CD14-positive monocyte (primary cell): ENCODE measurements at regions not wholly inside any gene's neighbourhood (a gene's known extent, or its start where the extent isn't known, plus 50 kb on each side); places are given as distances from the start of the nearest gene placed in this dataset.

ENCODE experiments used
- DNase-seq, 3 donors: peaks; one replicate each; pipeline ENCODE4 v3.0.0-alpha.2; 2011 to 2022
- H2AFZ ChIP-seq: 2 replicates; pipeline ENCODE4 v1.6.0; 2012; ENCODE audit warnings: mild to moderate bottlenecking, low read depth, low read length, inconsistent platforms; ENCODE audit not compliant: insufficient read depth, poor library complexity, severe bottlenecking
- H3K27ac ChIP-seq, 2 donors: 1 replicate in 1 of 2; 2 replicates in 1 of 2; pipeline ENCODE4 v1.5.1; 2012 to 2013; ENCODE audit warnings: low read length in 2 of 2, control low read depth in 1 of 2, inconsistent platforms in 1 of 2, low read depth in 1 of 2, mild to moderate bottlenecking in 1 of 2
- H3K27me3 ChIP-seq, 2 donors: one replicate each; pipeline versions ENCODE4 v1.6.0 to v1.6.1; 2011 to 2013; ENCODE audit warnings: low read length in 2 of 2; ENCODE audit not compliant: control insufficient read depth in 2 of 2, insufficient read depth in 2 of 2
- H3K36me3 ChIP-seq, 2 donors: replicated peaks in 1 of 2; 1 replicate in 1 of 2; 2 replicates in 1 of 2; pipeline versions ENCODE4 v1.5.1 to v1.6.1; 2012 to 2013; ENCODE audit warnings: low read length in 2 of 2, control low read depth in 1 of 2, inconsistent platforms in 1 of 2, mild to moderate bottlenecking in 1 of 2; ENCODE audit not compliant: insufficient read depth in 2 of 2, control insufficient read depth in 1 of 2
- H3K4me1 ChIP-seq, 2 donors: 1 replicate in 1 of 2; 2 replicates in 1 of 2; pipeline versions ENCODE4 v1.5.1 to v1.6.1; 2012 to 2013; ENCODE audit warnings: low read length in 2 of 2, control low read depth in 1 of 2, inconsistent platforms in 1 of 2, mild to moderate bottlenecking in 1 of 2, moderate library complexity in 1 of 2; ENCODE audit not compliant: insufficient read depth in 2 of 2, control insufficient read depth in 1 of 2
- H3K4me2 ChIP-seq: replicated peaks from 2 replicates; pipeline ENCODE3; 2012; ENCODE audit warnings: low read length, moderate library complexity, mild to moderate bottlenecking; ENCODE audit not compliant: poor library complexity, severe bottlenecking; ENCODE audit errors: extremely low read depth
- H3K4me3 ChIP-seq, 3 experiments: fragments of 200-600 bp in 1 of 3; sonication (generic) in 1 of 3; replicated peaks in 1 of 3; 1 replicate in 2 of 3; 2 replicates in 1 of 3; pipeline ENCODE4 v1.5.1; 2011 to 2013; ENCODE audit warnings: low read length in 3 of 3, mild to moderate bottlenecking in 3 of 3, control low read depth in 2 of 3, low read depth in 2 of 3, inconsistent platforms in 1 of 3, moderate library complexity in 1 of 3
- H3K79me2 ChIP-seq: 2 replicates; pipeline ENCODE4 v1.6.0; 2012; ENCODE audit warnings: mild to moderate bottlenecking, control low read depth, inconsistent platforms, low read length, moderate library complexity; ENCODE audit not compliant: insufficient read depth
- H3K9ac ChIP-seq: 2 replicates; pipeline ENCODE4 v1.6.0; 2017; ENCODE audit warnings: low read length, mild to moderate bottlenecking; ENCODE audit not compliant: insufficient read depth, poor library complexity, severe bottlenecking
- H3K9me3 ChIP-seq, 2 donors: replicated peaks in 1 of 2; 1 replicate in 1 of 2; 2 replicates in 1 of 2; pipeline versions ENCODE4 v1.5.1 to v1.6.1; 2012 to 2013; ENCODE audit warnings: low read length in 2 of 2, control low read depth in 1 of 2; ENCODE audit not compliant: control insufficient read depth in 1 of 2, insufficient read depth in 1 of 2
- H4K20me1 ChIP-seq: 2 replicates; pipeline ENCODE4 v1.6.0; 2012; ENCODE audit warnings: mild to moderate bottlenecking, low read length, control low read depth, moderate library complexity; ENCODE audit not compliant: insufficient read depth
- H3K27ac Mint-ChIP-seq, 7 donors: one replicate each; pipeline ENCODE4 v1.8.0; 2020; ENCODE audit warnings: mild to moderate bottlenecking in 7 of 7, mixed read lengths in 7 of 7, moderate library complexity in 6 of 7, inconsistent platforms in 2 of 7
- H3K27me3 Mint-ChIP-seq, 3 donors: one replicate each; pipeline ENCODE4 v1.8.0; 2021 to 2022; ENCODE audit warnings: low read depth in 3 of 3, mild to moderate bottlenecking in 3 of 3, mixed read lengths in 3 of 3, moderate library complexity in 3 of 3, inconsistent platforms in 1 of 3
- H3K36me3 Mint-ChIP-seq, 2 donors: one replicate each; pipeline ENCODE4 v1.8.0; 2020; ENCODE audit warnings: mixed read lengths in 2 of 2, inconsistent platforms in 1 of 2, mild to moderate bottlenecking in 1 of 2
- H3K4me1 Mint-ChIP-seq: one replicate; pipeline ENCODE4 v1.8.0; 2020; ENCODE audit warnings: mild to moderate bottlenecking, mixed read lengths
- H3K4me3 Mint-ChIP-seq, 2 donors: one replicate each; pipeline ENCODE4 v1.8.0; 2020; ENCODE audit warnings: mild to moderate bottlenecking in 2 of 2, mixed read lengths in 2 of 2, moderate library complexity in 1 of 2
- H3K9me3 Mint-ChIP-seq, 7 donors: one replicate each; pipeline ENCODE4 v1.8.0; 2020 to 2022; ENCODE audit warnings: mixed read lengths in 7 of 7, mild to moderate bottlenecking in 6 of 7, moderate library complexity in 6 of 7, inconsistent platforms in 2 of 7
- CTCF ChIP-seq: fragments of 200-600 bp; IDR thresholded peaks from one replicate; pipeline ENCODE4 v1.8.0; 2022; ENCODE audit warnings: antibody characterized with exemption, mild to moderate bottlenecking
- WGBS: methylation state at CpG from one replicate; pipeline ENCODE4 v1.1.5; 2013; ENCODE audit warnings: missing lambda C conversion rate; ENCODE audit not compliant: insufficient coverage; 5-methylcytosine and 5-hydroxymethylcytosine counted together
- intact Hi-C, 2 donors: fragments of 100-400 bp; cut with micrococcal nuclease; formaldehyde crosslinking; loops; one replicate each; pipeline versions ENCODE4 v1.15.0 to v1.15.1; 2023

DNA sequence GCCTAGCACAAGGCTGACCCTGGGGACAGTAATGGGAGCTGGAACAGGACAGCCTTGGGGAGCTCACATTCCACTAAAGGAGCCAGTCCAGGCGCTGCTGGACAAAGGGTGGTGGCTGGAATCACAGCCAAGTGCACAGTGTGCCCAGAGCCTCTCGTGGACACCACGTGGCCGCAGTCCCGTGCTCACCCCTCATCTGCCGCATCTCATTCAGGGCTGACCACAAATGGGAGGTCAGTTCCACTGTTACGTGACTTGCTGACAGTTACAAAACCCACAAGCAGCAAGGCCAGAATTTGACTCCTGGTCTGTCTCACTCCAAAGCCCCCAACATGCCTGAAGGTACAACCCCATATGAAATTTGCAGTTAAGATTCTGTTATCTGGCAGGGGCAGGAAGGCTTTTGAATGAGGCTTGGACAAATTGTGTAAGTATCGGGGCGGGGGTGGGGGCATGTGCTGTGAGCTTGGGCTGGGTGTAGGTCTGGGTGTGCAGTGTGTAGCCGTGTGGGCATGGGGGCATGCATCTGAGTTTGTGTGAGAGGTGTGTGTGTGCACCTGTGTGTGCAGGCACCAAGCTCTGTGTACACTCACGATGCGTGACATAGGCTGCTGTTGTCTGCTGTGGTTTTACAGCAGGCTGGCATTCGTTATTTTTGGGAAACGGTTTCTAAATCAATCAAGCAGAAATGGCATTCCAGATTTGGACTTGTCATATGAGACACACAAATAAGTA, 301.7 kb downstream of the BRD1 start:
- Histone ChIP-seq H3K4me1 (no peaks in the 10 kb centered on the region), H3K27ac (no peak overlapping the region), H3K4me2 (no peak overlapping the region)

DNA sequence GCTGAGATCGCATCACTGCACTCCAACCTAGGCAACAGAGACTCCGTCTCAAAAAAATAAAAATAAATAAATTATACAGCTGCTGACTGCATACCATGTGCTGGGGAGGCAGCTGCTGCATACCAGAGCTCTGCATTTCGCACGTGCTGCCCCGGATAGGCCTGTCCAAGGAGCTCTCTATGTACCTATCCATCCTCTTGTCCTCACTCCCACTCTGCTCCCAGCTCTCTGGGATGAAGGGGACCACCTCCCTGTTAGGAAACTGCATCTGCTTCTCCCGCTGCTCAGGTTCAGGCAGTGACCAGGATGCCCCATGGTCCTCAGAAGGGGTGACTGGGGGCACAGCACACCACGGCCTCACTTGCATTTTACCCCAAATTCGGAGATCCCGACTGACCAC, 302.3 kb downstream of the BRD1 start:
- no peak for TF ChIP-seq CTCF
- 95% methylated on average over 7 of the region's 9 CpGs for WGBS
- no peak overlapping the region for H3K9ac ChIP-seq
- no peak overlapping the region for H3K27ac ChIP-seq
- H3K4me1 Mint-ChIP-seq = peaks cover 26% of the 10 kb centered on the region
- peaks cover 0 to 9% (median 1%) of the 10 kb centered on the region in 7 donors for H3K9me3 Mint-ChIP-seq
- H3K36me3 ChIP-seq = no peaks in the 10 kb centered on the region
- no peaks in the 10 kb centered on the region for H3K27me3 ChIP-seq
- peaks cover 0 to 2% of the 10 kb centered on the region in 2 donors for H3K9me3 ChIP-seq
- H4K20me1 ChIP-seq = peaks cover 9% of the 10 kb centered on the region
- H3K4me1 ChIP-seq = no peaks in the 10 kb centered on the region
- H3K36me3 Mint-ChIP-seq = peaks cover 0 to 13% of the 10 kb centered on the region in 2 donors
- H2AFZ ChIP-seq = no peak overlapping the region
- no peak overlapping the region for H3K4me3 ChIP-seq
- H3K4me2 ChIP-seq = no peak overlapping the region
- no peak for DNase-seq
- no peaks in the 10 kb centered on the region for H3K79me2 ChIP-seq
- H3K4me3 Mint-ChIP-seq = no peak overlapping the region
- intact Hi-C loops = no loop called here
- H3K27me3 Mint-ChIP-seq = peaks cover 0 to 3% (median 2%) of the 10 kb centered on the region in 3 donors
- H3K27ac Mint-ChIP-seq = peak overlapping the region in 2 of 7 donors; percentile 36 to 45

More for the DNA sequence above, 301.7 kb downstream of the BRD1 start:
- peaks cover 26% of the 10 kb centered on the region for H3K4me1 Mint-ChIP-seq
- no peaks in the 10 kb centered on the region for H3K27me3 ChIP-seq
- no peak for DNase-seq
- H3K9me3 ChIP-seq = no peaks in the 10 kb centered on the region
- H2AFZ ChIP-seq = no peak overlapping the region
- intact Hi-C loops = no loop called here
- no peaks in the 10 kb centered on the region for H3K36me3 ChIP-seq
- no peak for TF ChIP-seq CTCF
- H3K27me3 Mint-ChIP-seq = peaks cover 0 to 2% (median 1%) of the 10 kb centered on the region in 3 donors
- no peak overlapping the region for H3K9ac ChIP-seq
- peaks cover 9% of the 10 kb centered on the region for H4K20me1 ChIP-seq
- H3K27ac Mint-ChIP-seq = peak overlapping the region in 1 of 7 donors; percentile 9
- 76% methylated on average over 11 of the region's 14 CpGs for WGBS
- peaks cover 0 to 13% of the 10 kb centered on the region in 2 donors for H3K36me3 Mint-ChIP-seq
- no peak overlapping the region for H3K4me3 Mint-ChIP-seq
- H3K4me3 ChIP-seq = no peak overlapping the region
- peaks cover 0 to 6% (median 0%) of the 10 kb centered on the region in 7 donors for H3K9me3 Mint-ChIP-seq
- no peaks in the 10 kb centered on the region for H3K79me2 ChIP-seq
